GM12864 (cell line): ENCODE measurements at regions not wholly inside any gene's neighbourhood (a gene's known extent, or its start where the extent isn't known, plus 50 kb on each side); places are given as distances from the start of the nearest gene placed in this dataset.

ENCODE experiments used
- DNase-seq: peaks from one replicate; pipeline ENCODE4 v3.0.0-alpha.2; 2011; ENCODE audit warnings: low read depth
- H3K4me3 ChIP-seq: 2 replicates; pipeline ENCODE4 v1.5.1; 2011; ENCODE audit warnings: mild to moderate bottlenecking, low read depth, low read length, control low read depth
- TF ChIP-seq, protein P1 (sequence below): IDR thresholded peaks from 2 replicates; pipeline ENCODE4 v1.5.1; 2011; ENCODE audit warnings: low read depth, mild to moderate bottlenecking, moderate library complexity, low read length, control low read depth, inconsistent platforms; ENCODE audit errors: missing control alignments

DNA sequence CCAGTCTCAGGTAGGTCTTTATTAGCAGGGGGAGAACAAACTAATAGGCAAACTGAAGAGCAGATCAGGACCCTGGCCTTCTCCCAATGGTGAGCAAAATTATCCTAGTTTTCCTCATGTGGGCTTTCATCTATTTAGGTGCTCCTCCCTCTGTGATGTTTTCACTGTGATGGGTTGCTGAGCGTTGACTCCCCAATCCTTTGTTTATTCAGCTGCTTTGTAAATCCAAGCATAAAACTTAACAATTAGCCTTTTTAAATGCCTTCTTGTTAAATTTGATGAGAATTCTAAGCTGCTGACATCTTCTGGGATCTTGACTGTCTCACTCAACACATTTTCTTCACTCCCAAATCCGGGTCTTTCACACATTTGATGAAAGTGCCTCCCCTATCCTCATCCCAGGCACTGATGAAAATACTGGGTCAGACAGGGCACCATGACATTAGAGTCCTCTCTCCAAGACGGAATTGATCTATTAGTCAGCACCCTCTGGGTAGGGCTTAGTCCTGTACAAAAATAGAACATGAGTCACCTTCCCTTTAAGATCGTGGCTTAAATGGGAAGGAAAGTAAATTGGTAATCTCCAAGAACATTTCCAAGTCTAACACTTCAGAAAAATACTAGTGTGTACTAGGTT, 199.3 kb upstream of the ISX start:
- H3K4me3 ChIP-seq, result no peak overlapping the region
- TF ChIP-seq, protein P1, sequence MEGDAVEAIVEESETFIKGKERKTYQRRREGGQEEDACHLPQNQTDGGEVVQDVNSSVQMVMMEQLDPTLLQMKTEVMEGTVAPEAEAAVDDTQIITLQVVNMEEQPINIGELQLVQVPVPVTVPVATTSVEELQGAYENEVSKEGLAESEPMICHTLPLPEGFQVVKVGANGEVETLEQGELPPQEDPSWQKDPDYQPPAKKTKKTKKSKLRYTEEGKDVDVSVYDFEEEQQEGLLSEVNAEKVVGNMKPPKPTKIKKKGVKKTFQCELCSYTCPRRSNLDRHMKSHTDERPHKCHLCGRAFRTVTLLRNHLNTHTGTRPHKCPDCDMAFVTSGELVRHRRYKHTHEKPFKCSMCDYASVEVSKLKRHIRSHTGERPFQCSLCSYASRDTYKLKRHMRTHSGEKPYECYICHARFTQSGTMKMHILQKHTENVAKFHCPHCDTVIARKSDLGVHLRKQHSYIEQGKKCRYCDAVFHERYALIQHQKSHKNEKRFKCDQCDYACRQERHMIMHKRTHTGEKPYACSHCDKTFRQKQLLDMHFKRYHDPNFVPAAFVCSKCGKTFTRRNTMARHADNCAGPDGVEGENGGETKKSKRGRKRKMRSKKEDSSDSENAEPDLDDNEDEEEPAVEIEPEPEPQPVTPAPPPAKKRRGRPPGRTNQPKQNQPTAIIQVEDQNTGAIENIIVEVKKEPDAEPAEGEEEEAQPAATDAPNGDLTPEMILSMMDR, result no peak
- no peak for DNase-seq

DNA sequence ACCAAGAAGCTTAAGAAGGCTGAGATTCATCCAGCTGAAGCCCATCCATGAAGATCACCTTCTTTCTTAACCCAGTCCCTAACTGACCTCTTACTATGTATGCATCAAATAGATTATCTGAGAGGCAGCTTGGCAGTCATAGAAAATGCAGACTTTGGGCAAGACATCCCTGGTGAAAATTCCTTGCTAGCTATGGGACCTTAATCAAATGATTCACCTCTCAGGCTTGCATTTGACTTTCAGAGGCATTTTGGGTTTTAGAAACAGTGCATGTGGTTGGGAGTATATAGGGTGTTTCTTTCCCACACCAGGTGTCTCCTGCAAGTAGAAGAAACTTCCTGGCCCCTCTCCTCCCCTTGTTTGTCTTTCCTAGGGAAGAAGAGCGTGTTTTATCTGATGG, 188.5 kb upstream of the ISX start:
- TF ChIP-seq, protein P1, result no peak
- no peak overlapping the region for H3K4me3 ChIP-seq
- DNase-seq, result no peak

DNA sequence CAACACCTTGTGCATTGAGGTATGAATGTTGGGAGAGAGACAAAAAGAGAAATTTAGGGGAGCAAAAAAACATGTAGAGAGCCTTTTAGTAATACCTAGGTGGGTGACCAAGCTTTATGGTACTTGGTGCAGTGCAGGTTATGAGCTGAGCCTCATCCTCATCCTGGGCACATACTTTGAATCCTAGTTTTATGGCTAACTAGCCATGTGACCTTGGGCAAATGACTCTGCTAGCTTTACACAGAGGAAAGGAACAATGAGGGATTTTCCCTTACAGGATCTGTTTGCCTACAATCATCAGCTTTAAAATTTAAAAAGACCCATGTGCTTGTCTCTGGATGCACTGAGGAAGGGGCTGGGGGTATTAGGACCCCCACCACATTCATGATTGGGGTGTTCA, 187.8 kb upstream of the ISX start:
- no peak for DNase-seq
- H3K4me3 ChIP-seq, result no peak overlapping the region
- TF ChIP-seq, protein P1, result no peak

DNA sequence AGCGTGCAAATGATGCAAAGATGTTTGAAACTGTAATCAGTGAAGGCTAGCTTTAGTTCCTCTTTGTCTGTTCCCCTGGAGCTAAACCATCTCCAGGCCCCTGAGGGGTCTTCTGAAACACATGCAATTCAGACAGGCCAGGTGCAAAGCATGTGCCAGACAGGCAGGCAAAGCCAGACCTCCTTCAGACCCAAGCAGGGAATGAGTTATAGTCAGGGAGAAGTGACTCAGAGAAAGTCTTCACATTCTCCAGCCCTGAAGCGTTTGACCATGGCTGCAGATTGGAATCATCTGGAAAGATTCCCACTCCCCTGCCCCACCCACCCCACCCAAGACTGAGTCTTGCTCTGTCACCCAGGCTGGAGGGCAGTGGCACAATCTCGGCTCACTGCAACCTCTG, 187.0 kb upstream of the ISX start:
- TF ChIP-seq, protein P1, result no peak
- H3K4me3 ChIP-seq, result no peak overlapping the region
- no peak for DNase-seq

DNA sequence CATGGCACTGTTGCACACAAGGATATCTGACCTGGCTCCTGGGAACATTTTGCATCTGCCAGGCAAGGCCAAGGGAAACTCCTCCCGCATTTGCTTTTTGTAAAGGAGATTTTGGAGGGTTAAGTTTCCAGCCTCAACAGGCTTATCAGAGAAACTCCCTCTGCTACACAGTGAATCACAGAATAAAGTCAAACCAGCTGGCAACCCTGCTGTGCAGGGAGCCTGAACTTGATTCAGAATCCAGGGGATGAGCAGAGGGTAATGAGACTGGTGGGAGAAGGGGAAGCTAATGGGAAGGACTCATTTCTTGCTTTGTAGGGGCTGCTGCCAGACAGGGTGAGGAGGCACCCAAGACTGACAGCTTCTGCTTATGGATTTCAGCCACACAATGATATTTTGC, 185.3 kb upstream of the ISX start:
- no peak for DNase-seq
- no peak overlapping the region for H3K4me3 ChIP-seq
- TF ChIP-seq, protein P1, result no peak

DNA sequence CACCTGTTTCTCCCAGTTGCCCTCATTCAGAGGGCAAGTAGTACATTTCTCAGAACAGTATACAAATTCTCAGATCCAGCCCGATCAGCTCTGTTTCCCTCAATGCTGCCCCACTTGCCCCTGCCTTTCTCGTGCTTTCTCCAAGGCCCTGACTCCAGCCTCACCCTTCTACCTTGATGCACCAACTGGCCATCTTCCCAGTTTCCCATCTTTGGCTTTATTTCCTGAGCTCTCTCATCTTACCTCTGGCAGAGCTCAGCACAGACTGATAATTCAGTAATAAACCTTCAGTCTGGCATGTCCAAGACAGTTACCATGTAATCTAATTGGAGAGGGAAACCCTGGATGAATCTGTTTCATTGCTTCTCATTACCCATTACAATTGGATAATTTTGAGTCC, 184.5 kb upstream of the ISX start:
- no peak for DNase-seq
- H3K4me3 ChIP-seq, result no peak overlapping the region
- TF ChIP-seq, protein P1, result no peak

DNA sequence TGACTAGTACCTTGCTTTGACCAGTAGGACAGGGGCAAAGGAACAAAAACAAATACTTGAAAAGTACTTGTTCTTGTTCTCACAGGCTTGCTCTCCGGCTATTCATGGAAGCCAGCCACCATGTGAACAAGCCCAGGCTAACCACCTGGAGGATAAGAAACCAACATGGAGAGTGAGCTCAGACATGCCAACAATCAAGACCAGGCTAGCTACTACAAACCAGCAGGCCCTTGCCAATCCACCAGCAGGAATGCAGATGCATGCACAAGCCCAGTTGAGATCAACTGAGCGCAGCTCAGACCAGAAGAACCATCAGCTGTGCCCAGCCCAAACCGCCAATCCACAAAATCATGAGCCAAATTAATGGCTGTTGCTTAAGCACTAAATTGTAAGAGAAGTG, 180.1 kb upstream of the ISX start:
- no peak overlapping the region for H3K4me3 ChIP-seq
- DNase-seq, result no peak
- TF ChIP-seq, protein P1, result no peak
